ENCODE measurements at regions not wholly inside any gene's neighbourhood (a gene's known extent, or its start where the extent isn't known, plus 50 kb on each side); places are given as distances from the start of the nearest gene placed in this dataset.

DNA sequence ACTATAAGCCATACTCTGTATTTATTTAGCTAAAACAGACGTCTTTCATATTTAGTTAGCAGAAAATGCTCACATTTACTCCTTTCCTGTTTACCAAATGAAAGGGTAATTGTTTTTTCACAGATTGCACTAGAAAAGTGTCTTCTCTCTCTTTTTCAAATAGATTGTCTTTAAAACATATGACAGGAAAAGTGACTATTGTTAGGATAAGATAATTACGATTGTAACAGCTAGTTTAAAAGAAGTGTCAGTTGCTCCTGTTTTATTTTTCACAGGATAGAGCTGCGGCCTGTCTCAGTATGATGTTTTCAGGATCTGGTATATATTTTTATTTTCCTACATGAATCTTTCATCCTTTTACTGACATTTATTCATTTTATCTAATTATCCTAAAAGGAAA, 353.5 kb downstream of the FBXO8 start:
- DNase-seq: no peak

DNA sequence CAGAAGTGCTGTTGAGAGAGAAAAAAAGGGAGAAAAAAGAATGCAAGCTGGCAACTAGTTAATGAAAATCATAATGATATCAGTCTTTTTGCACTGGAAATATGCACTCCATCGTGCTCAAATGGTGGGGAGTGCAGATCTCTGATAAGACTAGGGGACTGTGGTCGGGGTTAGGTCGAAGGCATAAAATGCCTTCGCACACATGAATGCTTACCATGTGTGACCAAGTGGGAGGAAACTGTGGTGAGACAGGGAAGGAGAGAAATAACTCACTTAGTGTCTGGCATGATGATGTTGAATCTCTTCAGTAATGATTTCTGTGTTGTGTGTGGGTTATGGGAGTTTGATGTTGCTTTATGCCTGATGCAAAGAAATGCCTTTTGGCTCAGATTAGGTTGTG, 358.9 kb downstream of the FBXO8 start:
- no peak for DNase-seq

DNA sequence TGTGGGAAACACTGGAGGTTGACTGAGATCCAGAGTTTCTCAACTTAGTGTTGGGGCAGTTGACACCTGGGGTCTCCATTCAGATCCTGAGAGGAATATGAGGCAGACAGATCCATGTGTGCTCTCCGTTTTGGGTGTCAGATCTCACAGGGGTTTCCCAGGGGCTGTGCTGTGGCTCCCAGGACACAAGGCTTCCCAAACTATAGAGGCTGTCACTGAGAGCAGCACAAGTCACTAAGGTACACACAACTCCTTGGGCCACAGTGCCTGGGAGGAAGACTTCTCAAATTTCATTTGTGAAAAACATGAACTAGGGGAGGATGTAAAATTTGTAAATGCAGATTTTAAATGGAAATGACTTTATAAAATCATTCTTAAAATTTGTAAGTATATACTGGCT, 363.6 kb downstream of the FBXO8 start:
- no peak for DNase-seq

DNA sequence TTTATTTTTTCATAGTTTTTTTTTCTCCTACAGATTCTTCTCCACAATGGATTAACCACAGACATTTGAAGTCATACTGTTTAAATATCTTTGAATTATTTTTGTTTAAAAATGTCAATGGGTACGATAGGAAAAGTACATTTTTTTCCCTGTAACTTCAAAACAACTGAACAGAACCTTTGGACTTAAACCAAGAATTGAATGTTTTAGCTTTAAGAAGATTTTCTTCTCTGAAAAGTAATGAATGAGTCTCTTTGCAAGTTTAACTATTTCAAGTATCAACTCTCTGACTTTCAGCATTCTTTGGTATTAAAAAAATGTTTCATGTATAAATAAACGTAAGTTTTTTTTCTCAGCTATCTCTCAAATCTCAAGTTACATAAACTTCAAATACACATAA, 364.3 kb downstream of the FBXO8 start:
- DNase-seq: no peak

DNA sequence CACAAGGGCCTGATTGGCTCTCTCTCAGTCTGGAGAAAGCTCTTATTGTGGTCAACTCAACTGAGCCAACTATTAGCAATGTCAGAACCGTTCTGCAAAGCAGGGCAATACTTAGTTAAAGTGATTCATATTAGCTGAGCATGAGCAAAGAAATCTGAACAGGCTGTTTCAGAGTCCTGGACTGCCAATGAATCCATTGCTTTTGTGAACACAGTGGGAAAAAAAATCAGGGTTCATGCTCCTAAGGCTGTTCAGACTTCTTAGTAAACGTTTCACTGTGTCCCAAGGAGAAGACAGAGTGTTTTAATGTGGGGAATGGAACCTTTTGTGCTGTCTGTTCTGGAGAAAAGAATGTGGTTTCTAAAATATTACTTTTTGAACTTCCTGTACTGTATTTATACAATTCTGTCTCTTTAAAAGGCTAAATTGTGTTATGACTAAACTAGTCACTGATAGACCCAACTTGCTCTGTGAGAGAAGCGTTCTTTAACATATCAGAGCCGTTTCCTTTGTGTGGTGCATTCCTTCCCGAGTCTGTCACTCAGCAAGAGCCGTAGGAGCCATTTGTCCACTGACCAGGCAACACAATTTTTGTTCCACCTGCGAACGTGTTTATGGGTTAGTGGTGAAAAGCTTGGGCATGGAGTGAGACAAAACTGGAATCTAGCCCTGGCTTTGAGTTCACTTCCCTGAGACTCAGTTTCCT, 366.1 kb downstream of the FBXO8 start:
- no peak for DNase-seq

DNA sequence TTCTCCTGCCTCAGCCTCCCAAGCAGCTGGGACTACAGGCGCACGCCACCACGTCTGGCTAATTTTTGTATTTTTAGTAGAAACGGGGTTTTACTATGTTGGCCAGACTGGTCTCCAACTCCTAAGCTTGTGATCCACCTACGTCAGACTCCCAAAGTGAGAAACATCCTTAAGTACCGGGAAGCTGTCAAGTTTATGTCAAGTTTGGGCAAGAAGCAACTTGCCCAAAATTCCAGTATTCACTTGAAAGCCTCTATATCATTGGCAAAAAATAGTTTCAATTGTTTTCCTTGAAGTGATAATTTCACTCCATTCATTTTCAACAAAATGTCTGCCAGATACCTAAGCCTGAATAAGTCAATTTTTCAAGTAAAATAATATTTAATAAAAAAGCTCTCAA, 370.0 kb downstream of the FBXO8 start:
- DNase-seq: no peak

DNA sequence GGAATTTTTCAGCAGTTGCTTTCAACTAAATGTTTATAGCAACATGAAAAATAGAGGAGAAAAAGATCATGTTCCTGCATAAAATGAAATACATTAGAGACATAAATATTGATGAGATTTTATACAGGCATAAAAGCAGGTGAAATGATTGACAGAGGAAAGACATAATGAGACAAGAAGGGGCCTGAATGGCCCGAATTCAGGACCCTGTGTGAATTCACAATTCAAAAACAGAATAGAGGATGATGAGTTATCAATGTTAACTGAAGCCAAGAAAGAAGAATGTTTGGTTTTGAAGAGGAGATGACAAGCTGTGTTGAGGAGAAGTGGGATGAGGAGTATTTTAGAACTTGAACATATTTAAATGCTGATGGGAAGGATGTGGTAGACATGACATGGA, 371.1 kb downstream of the FBXO8 start:
- DNase-seq: no peak

DNA sequence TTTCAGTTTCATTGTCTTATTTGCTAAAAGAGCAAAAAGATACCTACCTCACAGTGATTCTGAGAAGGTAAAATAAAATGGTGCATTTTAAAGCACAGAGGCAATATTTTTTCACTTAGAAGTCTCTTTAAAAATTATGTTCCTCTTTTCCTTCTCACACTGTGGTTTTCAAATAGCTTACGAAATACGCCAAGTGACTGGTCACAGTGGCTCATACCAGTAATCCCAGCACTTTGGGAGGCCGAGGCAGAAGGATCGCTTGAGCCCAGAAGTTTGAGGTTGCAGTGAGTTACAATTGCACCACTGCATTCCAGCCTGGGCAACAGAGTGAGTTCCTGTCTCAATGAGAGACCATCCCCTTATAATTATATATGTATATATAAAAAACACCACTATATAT, 372.6 kb downstream of the FBXO8 start:
- DNase-seq: no peak

DNA sequence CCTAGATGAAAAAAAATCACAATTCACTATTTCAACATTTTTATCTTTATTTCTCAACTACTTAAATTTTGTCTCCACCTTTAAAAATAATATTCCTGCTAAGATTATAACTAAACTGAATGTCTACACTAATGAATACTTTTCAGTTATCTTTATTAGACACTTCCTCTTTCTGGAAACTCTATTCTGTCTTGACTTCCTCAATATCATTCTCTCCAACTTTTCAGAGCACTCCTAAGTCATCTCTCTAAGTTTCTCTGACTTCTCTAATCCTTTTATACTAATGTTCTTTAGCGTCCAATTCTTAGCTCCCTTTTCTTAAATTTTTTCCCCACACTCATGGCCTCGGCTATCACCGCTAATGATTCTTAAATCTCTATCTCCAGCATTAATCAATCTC, 374.2 kb downstream of the FBXO8 start:
- DNase-seq: no peak

DNA sequence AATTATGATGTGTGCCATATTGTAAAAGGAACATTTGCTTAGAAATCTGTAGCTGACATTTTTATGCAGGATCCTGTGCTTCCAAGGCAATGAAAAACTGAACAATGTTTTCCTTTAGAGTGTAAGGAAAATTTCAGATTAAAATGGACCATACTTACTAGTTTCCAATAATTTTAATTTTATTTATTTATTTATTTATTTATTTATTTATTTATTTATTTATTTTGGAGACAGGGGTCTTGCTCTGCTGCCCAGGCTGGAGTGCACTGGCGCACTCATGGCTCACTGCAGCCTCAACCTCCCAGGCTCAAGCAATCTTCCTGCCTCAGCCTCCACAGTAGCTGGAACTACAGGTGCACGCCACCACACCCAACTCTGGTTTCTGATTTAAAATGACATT, 369.8 kb upstream of the HAND2 start:
- no peak for DNase-seq

DNA sequence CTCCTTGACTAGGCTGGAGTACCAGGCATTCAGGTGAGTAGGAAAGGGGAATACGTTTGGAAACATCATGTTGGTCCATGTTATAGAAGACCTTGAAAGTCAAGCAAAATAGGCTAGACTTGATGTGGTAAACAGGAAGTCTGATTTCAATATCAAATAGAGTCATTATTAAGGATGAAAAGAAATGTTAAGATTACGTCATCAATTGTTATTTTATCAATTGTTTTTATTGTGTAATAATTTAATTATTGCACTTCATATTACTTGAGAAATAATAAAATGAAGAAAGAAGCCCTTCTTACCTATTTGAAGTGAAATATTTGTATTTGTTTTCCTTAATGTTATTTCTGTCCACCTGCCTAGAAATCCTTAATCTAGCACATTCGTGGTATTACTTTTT, 361.0 kb upstream of the HAND2 start:
- DNase-seq: no peak

DNA sequence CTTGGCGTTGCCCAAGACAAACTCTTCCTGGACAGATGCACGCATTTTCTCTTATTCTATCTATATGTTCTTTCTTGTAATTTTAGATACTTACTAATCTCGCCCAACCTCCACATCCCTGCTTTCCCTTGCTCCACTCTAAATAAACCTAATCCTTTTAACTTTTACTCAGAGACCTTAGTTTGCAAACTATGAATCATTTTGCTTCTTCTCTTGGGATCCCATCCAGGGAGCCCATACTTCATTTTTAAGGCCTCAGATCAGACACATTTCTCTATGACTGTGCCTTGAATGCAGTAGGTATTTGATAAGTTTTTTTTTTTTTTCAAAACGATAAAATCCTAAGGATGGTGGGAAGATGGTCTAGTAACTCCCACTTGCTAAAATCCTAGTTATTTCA, 353.8 kb upstream of the HAND2 start:
- DNase-seq: no peak

DNA sequence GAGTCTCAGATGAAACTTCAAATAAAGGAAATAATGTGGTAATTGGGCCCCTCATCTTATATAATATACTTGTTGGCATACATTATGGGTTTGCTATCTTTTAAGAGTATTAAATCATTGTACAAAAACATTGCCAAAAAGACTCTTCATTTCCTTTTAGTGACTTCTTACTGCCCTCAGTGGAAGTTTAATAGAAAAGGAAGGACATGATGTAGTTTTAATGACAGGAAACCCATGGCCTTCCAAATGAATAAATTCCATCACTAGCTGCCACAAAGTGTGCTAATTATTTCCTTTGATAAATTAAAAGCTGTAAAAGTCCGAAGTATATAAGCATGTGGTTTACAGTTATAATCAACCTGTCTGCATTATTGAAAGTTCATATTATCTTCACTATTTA, 350.9 kb upstream of the HAND2 start:
- DNase-seq: no peak

DNA sequence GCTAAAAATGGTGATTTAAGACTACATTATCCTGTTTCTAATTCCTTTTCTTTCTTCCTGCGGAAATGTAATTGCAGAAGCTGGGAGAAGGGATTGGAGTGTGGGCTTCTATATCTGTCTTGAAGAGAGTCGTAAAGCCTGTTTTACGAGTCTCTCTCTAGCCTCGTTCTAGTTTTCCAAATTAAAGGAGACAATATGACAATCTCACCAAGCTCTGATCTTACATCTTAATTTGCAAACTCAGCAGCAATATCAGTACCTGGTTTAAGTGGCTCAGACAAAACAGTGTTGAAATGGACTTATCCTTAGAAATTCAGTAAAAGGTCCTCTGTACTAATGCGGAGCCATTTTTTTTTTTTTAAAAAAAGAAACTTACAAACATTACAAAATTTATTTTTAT, 349.5 kb upstream of the HAND2 start:
- DNase-seq: no peak

DNA sequence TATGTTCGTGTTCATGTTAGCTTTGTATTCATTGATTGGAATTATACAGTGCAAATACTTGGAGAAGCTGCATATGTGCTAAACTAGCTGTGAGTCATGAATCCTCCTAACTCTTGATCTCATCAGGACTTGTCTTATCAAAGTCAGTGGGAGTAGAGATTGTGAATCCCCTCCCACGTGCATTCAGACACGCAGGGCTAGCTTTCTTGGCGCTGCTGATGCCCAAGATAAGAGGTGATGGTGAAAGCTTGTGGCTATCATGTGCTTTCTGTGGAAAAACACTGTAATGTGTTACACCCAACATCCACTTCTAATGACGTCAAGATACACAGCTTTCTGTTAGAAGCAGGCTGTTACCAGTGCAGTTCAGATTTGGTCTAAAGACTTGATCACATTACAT, 348.7 kb upstream of the HAND2 start:
- peak in 1 of 3 donors; percentile 11 for DNase-seq

DNA sequence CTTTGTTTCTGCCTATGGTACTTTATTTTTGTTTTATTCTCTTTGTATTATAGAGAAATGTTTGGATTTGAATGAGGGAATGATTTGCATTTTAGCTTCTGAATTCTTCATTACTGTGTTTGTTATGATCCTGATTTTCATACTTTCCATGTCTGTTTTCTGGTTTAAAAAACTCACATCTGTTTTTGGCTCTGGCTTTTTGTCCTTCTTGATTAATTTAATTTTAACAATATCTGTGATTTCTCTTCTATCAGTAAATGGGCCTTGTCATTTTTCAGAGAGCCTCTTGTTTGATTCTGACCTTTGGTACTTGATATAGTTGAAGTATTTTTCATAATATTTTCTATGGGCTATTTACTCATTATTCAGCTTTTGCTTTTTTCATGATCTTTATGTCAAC, 341.6 kb upstream of the HAND2 start:
- DNase-seq: no peak

DNA sequence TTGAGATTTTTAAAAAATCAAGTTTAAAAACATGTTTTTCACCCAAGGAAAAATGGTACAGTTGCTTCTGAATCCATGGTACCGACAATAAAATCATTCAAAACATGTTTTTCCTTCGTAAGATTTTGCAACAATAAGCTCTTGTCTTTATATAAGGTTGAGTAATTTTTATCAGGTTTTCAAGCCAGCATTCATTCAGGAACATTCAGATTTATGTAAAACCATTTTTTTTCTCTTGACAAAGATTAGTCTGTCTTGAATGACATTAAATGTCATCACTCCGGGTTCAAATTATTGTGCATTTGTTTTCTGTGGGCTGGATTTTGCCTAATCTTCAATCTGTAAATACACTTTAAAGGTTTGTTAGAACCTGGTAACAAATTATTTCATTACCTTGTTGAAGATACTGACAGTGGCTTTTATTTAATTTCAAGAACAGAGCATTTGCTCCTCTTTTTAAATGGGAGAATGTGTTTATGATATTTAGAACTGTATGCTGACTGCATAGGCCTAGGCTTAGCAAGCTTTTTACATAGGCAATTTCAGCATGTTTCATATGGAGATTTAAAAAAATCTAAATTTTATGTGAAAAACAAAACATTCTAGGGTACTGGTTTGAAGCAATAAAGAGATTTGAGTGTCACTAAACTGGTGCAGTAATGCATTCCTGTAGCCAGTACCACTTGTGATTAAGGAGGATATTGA, 336.4 kb upstream of the HAND2 start:
- DNase-seq: no peak

DNA sequence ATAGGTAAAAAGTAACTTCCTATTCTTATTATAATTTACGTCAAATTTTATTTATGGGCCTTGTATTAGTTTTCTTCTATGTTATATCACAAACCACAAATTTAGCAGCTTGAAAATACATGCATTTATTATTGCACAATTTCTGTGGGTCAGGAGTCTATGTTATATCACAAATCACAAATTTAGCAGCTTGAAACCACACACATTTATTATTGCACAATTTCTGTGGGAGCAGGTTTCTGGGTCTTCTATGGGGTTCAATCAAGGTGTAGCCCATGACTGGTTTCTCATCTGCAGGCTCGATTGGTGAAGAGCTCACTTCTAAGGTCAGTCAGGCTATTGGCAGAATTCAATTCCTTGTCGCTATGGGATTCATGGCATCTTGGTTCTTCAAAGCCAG, 332.7 kb upstream of the HAND2 start:
- DNase-seq: no peak

DNA sequence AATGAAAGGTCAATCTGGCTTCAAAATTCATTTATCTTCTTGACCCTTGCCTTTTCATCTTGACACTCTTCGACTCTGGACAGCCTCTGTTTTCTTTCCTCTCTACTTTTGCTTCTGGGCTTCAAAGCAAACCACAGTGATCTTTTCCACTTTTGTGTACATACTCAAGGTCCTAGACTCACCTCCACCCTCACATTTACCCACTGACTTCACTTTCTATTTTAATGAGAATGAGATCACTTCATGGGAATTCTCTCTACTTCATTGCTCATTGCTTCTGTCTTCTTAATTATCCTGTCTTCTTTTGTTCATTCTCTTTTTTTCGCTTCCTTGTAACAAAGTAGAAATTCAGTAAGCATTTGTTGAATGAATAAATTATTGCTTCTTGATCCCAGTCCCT, 330.1 kb upstream of the HAND2 start:
- DNase-seq: no peak

DNA sequence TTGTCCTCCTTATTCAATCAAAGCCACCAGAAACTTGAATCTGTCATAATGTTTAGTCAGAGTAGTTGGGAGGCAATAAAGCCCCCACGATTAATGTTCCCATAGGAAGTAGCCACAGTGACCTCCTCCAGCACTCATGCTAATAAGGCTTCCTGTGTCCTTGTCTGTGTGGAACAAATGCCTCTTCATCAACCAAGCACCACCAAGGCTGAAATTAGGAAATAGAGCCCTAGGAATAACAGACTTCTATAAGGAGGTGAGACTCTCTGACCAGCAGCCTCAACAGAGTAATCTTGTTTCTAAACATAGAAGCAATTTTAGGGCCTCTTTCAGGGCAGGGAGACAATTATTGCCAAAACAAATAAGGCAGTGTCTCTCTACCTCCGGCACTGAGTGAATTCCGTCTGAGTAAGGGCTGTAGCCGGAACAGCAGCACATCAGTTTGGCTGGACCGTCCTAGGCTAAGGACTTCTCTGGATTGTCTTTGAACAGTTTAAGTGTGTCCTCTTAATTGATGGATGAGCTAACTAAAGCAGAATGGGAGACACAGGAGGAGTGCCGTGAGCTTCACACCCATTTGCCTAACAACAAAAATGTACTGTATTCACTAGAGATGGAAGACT, 329.2 kb upstream of the HAND2 start:
- no peak for DNase-seq

DNA sequence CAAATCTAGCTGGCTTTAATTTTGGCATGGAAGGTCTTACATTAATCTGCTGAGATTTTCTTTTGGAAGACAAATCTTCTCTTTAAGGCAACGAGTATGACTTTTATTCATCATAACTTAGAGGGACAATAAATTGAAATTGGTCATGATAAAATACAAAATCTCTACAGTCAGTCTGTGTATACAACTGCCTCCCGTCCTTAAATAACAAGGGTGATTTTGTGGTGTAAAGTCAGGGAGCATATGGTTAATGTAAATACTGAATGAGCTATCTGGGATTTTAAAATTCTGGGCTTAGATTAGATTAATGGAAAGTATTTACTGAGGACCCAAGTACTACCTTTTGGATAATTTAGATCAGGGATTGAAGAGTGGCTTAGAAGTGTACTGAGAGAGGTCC, 328.4 kb upstream of the HAND2 start:
- DNase-seq: no peak

DNA sequence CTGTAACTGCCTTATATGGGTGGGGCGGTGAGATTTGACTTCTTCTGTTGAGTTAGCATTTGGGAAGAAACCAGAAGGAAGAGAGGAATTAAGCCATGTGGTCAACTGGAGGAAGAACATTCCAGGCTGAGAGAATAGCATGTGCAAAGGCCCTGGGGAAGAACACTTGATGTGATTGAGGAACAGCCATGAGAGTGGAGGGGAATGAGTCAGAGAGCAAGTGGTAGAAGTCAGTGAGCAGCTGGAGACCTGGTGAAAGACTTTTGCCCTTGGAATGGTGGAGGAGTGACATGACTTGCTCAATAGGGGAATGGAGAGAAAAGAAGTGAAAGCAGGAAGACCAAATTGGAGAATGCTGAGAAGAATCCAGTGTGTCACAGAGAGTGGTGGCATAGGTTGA, 327.8 kb upstream of the HAND2 start:
- DNase-seq: no peak

DNA sequence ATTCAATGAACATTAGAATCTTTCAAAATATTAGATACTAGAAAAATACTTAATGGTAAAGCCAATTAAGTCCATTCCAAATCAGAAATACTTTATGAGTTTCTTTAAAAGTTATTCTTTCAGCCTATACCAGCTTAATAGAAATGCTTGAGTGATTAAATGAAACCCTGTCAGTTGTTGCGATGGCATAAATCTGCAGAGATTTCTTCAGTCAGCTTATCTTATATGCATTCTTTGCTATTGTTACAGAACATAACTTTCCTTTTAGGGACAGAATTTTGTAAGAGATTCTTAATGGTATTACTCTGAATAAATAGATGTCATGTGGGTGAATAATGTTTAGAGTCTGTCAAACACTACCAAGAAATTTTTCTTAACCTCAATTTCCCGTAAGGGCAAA, 325.0 kb upstream of the HAND2 start:
- DNase-seq: no peak

DNA sequence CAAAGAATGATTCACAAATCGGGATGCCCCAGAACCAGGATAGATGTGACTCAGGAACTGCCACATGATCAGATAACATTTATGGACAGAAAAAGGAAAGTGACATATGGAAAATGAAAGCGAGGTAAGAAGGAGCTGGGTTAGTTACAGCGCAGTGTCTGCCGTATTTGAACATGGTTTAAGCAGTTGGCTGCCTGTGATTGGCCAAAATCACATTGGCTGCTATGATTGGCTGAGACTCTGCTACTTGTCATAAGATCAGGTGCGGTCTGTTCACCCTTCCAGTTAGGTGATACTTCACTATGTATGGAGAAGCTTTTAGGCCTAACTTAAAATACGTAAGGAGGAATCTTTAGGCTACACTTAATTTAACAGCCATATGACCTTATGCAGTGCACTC, 322.7 kb upstream of the HAND2 start:
- no peak for DNase-seq

All from muscle of back (tissue), 3 donors.